T-helper 2 cell treated with Interferon-gamma antibody and Interleukin-4, amounts not matched to agents 5 μg/mL and 100 μg/mL, for 36 hours (primary cell): ENCODE measurements at regions not wholly inside any gene's neighbourhood (a gene's known extent, or its start where the extent isn't known, plus 50 kb on each side); places are given as distances from the start of the nearest gene placed in this dataset.

Experiments
- DNase-seq: peaks from one replicate; pipeline ENCODE4 v3.0.0; 2021; ENCODE audit warnings: low spot score
- H3K27ac Mint-ChIP-seq: one replicate; pipeline ENCODE4 v1.8.0; 2021; ENCODE audit warnings: mild to moderate bottlenecking, mixed read lengths
- H3K27me3 Mint-ChIP-seq: one replicate; pipeline ENCODE4 v1.8.0; 2021; ENCODE audit warnings: low read depth, mixed read lengths
- H3K36me3 Mint-ChIP-seq: one replicate; pipeline ENCODE4 v1.8.0; 2021; ENCODE audit warnings: low read depth, mixed read lengths
- H3K4me1 Mint-ChIP-seq: one replicate; pipeline ENCODE4 v1.8.0; 2021; ENCODE audit warnings: low read depth, mixed read lengths
- H3K4me3 Mint-ChIP-seq: one replicate; pipeline ENCODE4 v1.8.0; 2022; ENCODE audit warnings: mild to moderate bottlenecking, moderate library complexity, mixed read lengths
- H3K9me3 Mint-ChIP-seq: one replicate; pipeline ENCODE4 v1.8.0; 2021; ENCODE audit warnings: mixed read lengths

DNA sequence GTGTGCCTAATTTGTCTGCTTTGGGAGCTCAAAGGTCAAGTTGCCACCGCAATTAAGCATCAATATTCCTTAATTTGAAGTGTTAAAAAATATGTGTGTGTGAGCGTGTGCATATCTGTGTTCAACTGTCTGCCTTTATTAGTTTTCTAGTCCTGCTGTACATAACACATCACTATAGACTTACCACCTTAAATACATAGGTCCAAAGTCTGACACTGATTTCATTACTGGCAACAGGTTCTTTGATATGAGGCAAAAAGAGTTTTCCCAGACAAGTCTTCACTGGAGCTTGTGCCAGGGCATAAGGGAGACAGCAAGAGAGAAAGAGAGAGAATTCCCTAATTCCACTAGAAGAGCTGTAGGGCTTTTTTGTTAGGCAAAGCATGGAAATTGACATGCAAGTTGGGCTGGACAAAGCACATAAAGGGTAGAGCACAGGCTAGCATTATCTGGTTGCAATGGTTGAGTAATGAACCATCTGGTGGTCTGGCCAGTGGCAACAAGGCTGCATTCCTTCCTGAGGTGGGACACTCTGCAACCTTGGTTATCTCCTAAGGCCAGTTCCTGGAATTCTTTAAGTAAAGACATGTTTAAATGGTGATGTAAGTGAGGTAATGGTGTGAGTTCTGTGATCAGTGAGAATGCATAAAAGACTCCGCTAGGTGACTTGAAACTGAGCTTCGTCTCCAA is 457.2 kb upstream of the ADAMTS5 start:
- no peaks in the 10 kb centered on the region for H3K27me3 Mint-ChIP-seq
- no peak overlapping the region for H3K27ac Mint-ChIP-seq
- H3K9me3 Mint-ChIP-seq: peaks cover 24% of the 10 kb centered on the region
- H3K4me1 Mint-ChIP-seq: no peaks in the 10 kb centered on the region
- no peak overlapping the region for H3K4me3 Mint-ChIP-seq
- no peak for DNase-seq
- no peaks in the 10 kb centered on the region for H3K36me3 Mint-ChIP-seq

- peaks cover 21% of the 10 kb centered on the region for H3K9me3 Mint-ChIP-seq
- no peaks in the 10 kb centered on the region for H3K36me3 Mint-ChIP-seq
- no peaks in the 10 kb centered on the region for H3K4me1 Mint-ChIP-seq
- H3K4me3 Mint-ChIP-seq: no peak overlapping the region
- no peak overlapping the region for H3K27ac Mint-ChIP-seq
- no peaks in the 10 kb centered on the region for H3K27me3 Mint-ChIP-seq
- no peak for DNase-seq
Measured at GRCh38 chr21:27423038-27423437, 456.1 kb upstream of the ADAMTS5 start.

DNA sequence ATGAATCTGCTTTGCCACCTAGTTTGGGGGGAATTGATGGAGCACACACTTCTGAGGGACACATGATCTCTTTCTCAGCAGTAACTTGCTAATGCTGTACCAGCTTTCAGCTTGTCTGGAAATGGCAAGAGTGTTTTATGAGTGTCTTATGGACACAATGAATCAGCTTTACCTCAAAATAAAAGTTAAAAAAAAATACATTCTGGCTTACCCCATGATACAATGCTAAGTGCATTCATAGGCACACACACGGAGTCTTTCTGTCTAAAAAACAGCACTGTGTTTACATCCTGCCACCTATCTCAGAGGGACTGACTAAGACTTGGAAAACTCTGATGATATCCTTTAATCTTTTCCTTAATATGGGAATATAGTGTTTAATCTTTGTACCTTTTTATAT is 455.5 kb upstream of the ADAMTS5 start:
- no peak overlapping the region for H3K4me3 Mint-ChIP-seq
- H3K36me3 Mint-ChIP-seq: no peaks in the 10 kb centered on the region
- H3K27ac Mint-ChIP-seq: no peak overlapping the region
- DNase-seq: no peak
- H3K4me1 Mint-ChIP-seq: no peaks in the 10 kb centered on the region
- H3K9me3 Mint-ChIP-seq: peaks cover 21% of the 10 kb centered on the region
- no peaks in the 10 kb centered on the region for H3K27me3 Mint-ChIP-seq

DNA sequence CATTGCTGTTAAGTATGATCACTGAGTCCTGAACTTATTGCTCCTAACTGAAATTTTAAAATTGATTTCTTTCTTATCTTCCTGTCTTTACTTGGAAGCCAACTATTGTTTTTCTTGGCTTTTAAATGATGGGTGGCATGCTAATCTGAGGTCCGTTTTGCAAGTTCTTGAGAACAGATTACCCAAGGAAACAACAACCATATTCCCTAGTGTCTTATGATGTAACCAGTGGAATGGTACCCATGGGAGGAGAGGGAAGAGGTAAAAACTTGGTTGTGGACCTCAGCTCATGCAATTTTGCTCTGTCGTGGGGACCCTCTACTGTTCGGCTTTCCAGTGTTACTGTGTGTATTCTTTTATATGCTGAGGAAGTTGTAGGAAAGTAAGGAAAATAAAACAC is 454.8 kb upstream of the ADAMTS5 start:
- Mint-ChIP-seq H3K27ac (no peak overlapping the region), H3K9me3 (peaks cover 22% of the 10 kb centered on the region), H3K27me3 (no peaks in the 10 kb centered on the region), H3K4me3 (no peak overlapping the region), H3K4me1 (no peaks in the 10 kb centered on the region), H3K36me3 (no peaks in the 10 kb centered on the region)
- no peak for DNase-seq

GRCh38 chr21:27419153-27419552 is 452.3 kb upstream of the ADAMTS5 start:
- H3K27ac Mint-ChIP-seq: no peak overlapping the region
- no peaks in the 10 kb centered on the region for H3K36me3 Mint-ChIP-seq
- no peak for DNase-seq
- peaks cover 21% of the 10 kb centered on the region for H3K9me3 Mint-ChIP-seq
- no peaks in the 10 kb centered on the region for H3K4me1 Mint-ChIP-seq
- no peaks in the 10 kb centered on the region for H3K27me3 Mint-ChIP-seq
- no peak overlapping the region for H3K4me3 Mint-ChIP-seq

- H3K27ac Mint-ChIP-seq: no peak overlapping the region
- peaks cover 22% of the 10 kb centered on the region for H3K9me3 Mint-ChIP-seq
- DNase-seq: no peak
- H3K36me3 Mint-ChIP-seq: no peaks in the 10 kb centered on the region
- no peak overlapping the region for H3K4me3 Mint-ChIP-seq
- no peaks in the 10 kb centered on the region for H3K27me3 Mint-ChIP-seq
- no peaks in the 10 kb centered on the region for H3K4me1 Mint-ChIP-seq
Measured at GRCh38 chr21:27418346-27418745, 451.5 kb upstream of the ADAMTS5 start.

DNA sequence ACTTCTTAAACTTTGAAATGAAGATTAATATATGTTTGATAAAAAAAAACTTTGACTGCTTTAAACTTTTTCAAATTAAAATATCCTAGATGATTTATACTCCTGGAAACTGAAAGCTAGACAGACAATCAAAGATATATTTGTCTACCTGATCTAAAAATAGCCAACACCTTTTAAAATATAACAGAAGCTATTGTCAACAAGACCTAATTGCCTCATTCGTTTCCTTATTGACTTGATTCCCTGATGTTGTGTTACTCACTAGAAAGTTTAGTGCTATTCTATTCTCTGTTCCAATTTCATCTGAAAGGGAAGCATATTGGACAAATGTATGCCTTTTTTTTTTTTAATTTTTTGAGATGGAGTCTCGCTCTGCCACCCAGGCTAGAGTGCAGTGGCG is 445.6 kb upstream of the ADAMTS5 start:
- Mint-ChIP-seq H3K27me3 (no peaks in the 10 kb centered on the region), H3K4me1 (no peaks in the 10 kb centered on the region), H3K4me3 (no peak overlapping the region), H3K27ac (no peak overlapping the region), H3K36me3 (no peaks in the 10 kb centered on the region), H3K9me3 (peaks cover 21% of the 10 kb centered on the region)
- no peak for DNase-seq

- H3K36me3 Mint-ChIP-seq: no peaks in the 10 kb centered on the region
- peaks cover 4% of the 10 kb centered on the region for H3K9me3 Mint-ChIP-seq
- no peaks in the 10 kb centered on the region for H3K4me1 Mint-ChIP-seq
- H3K4me3 Mint-ChIP-seq: no peak overlapping the region
- H3K27me3 Mint-ChIP-seq: no peaks in the 10 kb centered on the region
- H3K27ac Mint-ChIP-seq: no peak overlapping the region
- no peak for DNase-seq
Measured at GRCh38 chr21:27408826-27409225, 441.9 kb upstream of the ADAMTS5 start.

- no peaks in the 10 kb centered on the region for H3K27me3 Mint-ChIP-seq
- H3K9me3 Mint-ChIP-seq: peaks cover 4% of the 10 kb centered on the region
- no peak for DNase-seq
- no peaks in the 10 kb centered on the region for H3K36me3 Mint-ChIP-seq
- H3K4me1 Mint-ChIP-seq: no peaks in the 10 kb centered on the region
- H3K27ac Mint-ChIP-seq: no peak overlapping the region
- no peak overlapping the region for H3K4me3 Mint-ChIP-seq
Measured at GRCh38 chr21:27407271-27407670, 440.4 kb upstream of the ADAMTS5 start.

DNA sequence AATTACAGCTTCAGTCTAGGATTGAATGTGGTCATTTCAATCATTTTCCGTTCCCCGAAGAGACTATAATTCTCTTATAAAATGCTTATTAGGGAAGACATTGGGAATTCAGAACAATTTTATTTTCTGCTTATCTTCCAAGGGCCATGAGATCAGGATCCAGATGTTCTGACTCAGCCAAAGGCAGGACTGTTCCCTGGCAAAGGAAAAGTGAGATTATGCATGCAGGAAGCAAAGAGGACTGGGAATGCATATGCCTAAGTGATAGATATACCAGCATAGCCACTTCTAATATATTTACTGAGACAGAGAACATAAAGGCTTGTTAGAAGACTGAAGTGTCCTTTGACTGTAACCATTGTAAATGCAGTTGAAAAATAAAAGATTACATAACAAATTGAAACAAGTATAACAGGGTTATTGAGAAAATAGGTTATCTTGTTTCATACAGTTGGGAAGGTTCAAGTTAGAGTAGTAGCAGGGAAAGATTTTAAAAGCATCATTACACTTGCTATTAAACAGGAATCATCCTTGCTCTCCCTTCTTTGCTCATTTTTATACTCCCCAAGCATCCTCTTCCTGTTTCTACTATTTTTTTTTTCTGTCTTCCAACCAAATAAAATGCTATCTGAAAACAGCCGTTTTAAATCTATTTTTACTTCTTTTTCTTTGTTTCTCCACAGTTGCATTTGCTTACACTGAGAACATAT is 439.6 kb upstream of the ADAMTS5 start:
- Mint-ChIP-seq H3K4me1 (no peaks in the 10 kb centered on the region), H3K27me3 (no peaks in the 10 kb centered on the region), H3K4me3 (no peak overlapping the region), H3K36me3 (no peaks in the 10 kb centered on the region), H3K9me3 (peaks cover 4% of the 10 kb centered on the region), H3K27ac (no peak overlapping the region)
- DNase-seq: no peak

- Mint-ChIP-seq H3K27ac (no peak overlapping the region), H3K36me3 (no peaks in the 10 kb centered on the region), H3K9me3 (no peaks in the 10 kb centered on the region), H3K4me1 (no peaks in the 10 kb centered on the region), H3K27me3 (no peaks in the 10 kb centered on the region), H3K4me3 (no peak overlapping the region)
- DNase-seq: no peak
Measured at GRCh38 chr21:27403011-27403410, 436.1 kb upstream of the ADAMTS5 start.

GRCh38 chr21:27400045-27400444 is 433.2 kb upstream of the ADAMTS5 start:
- Mint-ChIP-seq H3K27ac (no peak overlapping the region), H3K36me3 (no peaks in the 10 kb centered on the region), H3K9me3 (peaks cover 15% of the 10 kb centered on the region), H3K4me1 (no peaks in the 10 kb centered on the region), H3K4me3 (no peak overlapping the region), H3K27me3 (no peaks in the 10 kb centered on the region)
- no peak for DNase-seq

- H3K4me1 Mint-ChIP-seq: no peaks in the 10 kb centered on the region
- no peak overlapping the region for H3K27ac Mint-ChIP-seq
- peaks cover 15% of the 10 kb centered on the region for H3K9me3 Mint-ChIP-seq
- H3K27me3 Mint-ChIP-seq: no peaks in the 10 kb centered on the region
- no peak for DNase-seq
- no peak overlapping the region for H3K4me3 Mint-ChIP-seq
- no peaks in the 10 kb centered on the region for H3K36me3 Mint-ChIP-seq
Measured at GRCh38 chr21:27397578-27397977, 430.7 kb upstream of the ADAMTS5 start.

DNA sequence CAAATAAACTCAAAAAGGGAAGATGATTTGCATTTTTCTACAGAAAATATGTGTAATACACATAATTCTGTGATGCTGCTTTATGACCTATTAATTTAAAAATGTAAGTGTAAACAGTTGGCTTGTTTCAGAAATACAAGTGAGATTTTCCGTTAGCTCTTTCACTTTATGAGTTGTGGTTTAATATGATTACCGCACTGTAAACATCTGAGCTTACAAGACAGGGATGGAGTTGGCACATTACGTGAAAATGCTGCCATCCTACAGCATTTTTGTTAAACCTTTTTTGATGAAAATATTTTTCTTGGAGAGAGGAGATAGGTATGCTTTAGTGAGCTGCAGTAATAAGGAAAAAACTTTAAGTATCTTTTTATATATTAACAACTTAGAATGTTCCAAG is 426.8 kb upstream of the ADAMTS5 start:
- H3K9me3 Mint-ChIP-seq: peaks cover 28% of the 10 kb centered on the region
- no peak overlapping the region for H3K4me3 Mint-ChIP-seq
- no peaks in the 10 kb centered on the region for H3K36me3 Mint-ChIP-seq
- H3K27ac Mint-ChIP-seq: no peak overlapping the region
- H3K27me3 Mint-ChIP-seq: no peaks in the 10 kb centered on the region
- no peak for DNase-seq
- no peaks in the 10 kb centered on the region for H3K4me1 Mint-ChIP-seq

- no peaks in the 10 kb centered on the region for H3K27me3 Mint-ChIP-seq
- no peaks in the 10 kb centered on the region for H3K4me1 Mint-ChIP-seq
- H3K27ac Mint-ChIP-seq: no peak overlapping the region
- H3K4me3 Mint-ChIP-seq: no peak overlapping the region
- no peaks in the 10 kb centered on the region for H3K36me3 Mint-ChIP-seq
- no peak for DNase-seq
- peaks cover 26% of the 10 kb centered on the region for H3K9me3 Mint-ChIP-seq
Measured at GRCh38 chr21:27391990-27392389, 425.1 kb upstream of the ADAMTS5 start.
